Glutamatergic neuron (in vitro differentiated cells): ENCODE measurements at regions not wholly inside any gene's neighbourhood (a gene's known extent, or its start where the extent isn't known, plus 50 kb on each side); places are given as distances from the start of the nearest gene placed in this dataset.

Experiments
- DNase-seq: peaks from one replicate; pipeline ENCODE4 v3.0.0; 2022
- H3K27ac Mint-ChIP-seq: one replicate; pipeline ENCODE4 v1.8.0; 2020; ENCODE audit warnings: mild to moderate bottlenecking, mixed read lengths, inconsistent platforms; ENCODE audit not compliant: unreplicated experiment
- H3K27me3 Mint-ChIP-seq: one replicate; pipeline ENCODE4 v1.8.0; 2020; ENCODE audit warnings: mild to moderate bottlenecking, moderate library complexity, mixed read lengths, inconsistent platforms; ENCODE audit not compliant: unreplicated experiment
- H3K36me3 Mint-ChIP-seq: one replicate; pipeline ENCODE4 v1.8.0; 2020; ENCODE audit warnings: mild to moderate bottlenecking, mixed read lengths, inconsistent platforms; ENCODE audit not compliant: unreplicated experiment
- H3K4me1 Mint-ChIP-seq: one replicate; pipeline ENCODE4 v1.8.0; 2020; ENCODE audit warnings: mild to moderate bottlenecking, low read depth, mixed read lengths, inconsistent platforms; ENCODE audit not compliant: unreplicated experiment
- H3K4me3 Mint-ChIP-seq: one replicate; pipeline ENCODE4 v1.8.0; 2020; ENCODE audit warnings: mild to moderate bottlenecking, mixed read lengths, inconsistent platforms; ENCODE audit not compliant: unreplicated experiment
- H3K9me3 Mint-ChIP-seq: one replicate; pipeline ENCODE4 v1.8.0; 2020; ENCODE audit warnings: mild to moderate bottlenecking, moderate library complexity, mixed read lengths, inconsistent platforms; ENCODE audit not compliant: unreplicated experiment
- TF ChIP-seq, protein P1 (sequence below): fragments of 200-600 bp; sonication (generic); IDR thresholded peaks from one replicate; pipeline ENCODE4 v1.5.0; 2021; ENCODE audit not compliant: partially characterized antibody, unreplicated experiment

DNA sequence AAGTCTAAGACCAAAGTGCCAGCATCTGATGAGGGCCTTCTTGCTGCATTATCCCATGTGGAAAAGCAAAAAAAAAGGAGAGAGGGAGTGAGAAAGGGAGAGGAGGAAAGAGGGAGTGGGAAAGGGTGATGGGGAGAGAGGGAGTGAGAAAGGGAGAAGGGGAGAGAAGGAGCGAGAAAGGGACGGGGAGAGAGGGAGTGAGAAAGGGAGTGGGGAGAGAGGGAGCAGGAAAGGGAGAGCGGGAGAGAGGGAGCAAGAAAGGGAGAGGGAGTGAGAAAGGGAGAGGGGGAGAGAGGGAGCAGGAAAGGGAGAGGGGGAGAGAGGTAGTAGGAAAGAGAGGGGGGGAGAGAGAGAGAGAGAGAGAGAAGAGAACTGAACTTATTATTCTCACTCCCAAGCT is 241.1 kb upstream of the RIMS1 start:
- H3K27me3 Mint-ChIP-seq = no peaks in the 10 kb centered on the region
- TF ChIP-seq, protein P1, sequence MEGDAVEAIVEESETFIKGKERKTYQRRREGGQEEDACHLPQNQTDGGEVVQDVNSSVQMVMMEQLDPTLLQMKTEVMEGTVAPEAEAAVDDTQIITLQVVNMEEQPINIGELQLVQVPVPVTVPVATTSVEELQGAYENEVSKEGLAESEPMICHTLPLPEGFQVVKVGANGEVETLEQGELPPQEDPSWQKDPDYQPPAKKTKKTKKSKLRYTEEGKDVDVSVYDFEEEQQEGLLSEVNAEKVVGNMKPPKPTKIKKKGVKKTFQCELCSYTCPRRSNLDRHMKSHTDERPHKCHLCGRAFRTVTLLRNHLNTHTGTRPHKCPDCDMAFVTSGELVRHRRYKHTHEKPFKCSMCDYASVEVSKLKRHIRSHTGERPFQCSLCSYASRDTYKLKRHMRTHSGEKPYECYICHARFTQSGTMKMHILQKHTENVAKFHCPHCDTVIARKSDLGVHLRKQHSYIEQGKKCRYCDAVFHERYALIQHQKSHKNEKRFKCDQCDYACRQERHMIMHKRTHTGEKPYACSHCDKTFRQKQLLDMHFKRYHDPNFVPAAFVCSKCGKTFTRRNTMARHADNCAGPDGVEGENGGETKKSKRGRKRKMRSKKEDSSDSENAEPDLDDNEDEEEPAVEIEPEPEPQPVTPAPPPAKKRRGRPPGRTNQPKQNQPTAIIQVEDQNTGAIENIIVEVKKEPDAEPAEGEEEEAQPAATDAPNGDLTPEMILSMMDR = no peak
- H3K4me3 Mint-ChIP-seq = no peak overlapping the region
- no peak for DNase-seq
- peaks cover 9% of the 10 kb centered on the region for H3K4me1 Mint-ChIP-seq
- no peaks in the 10 kb centered on the region for H3K36me3 Mint-ChIP-seq
- H3K27ac Mint-ChIP-seq = no peak overlapping the region
- H3K9me3 Mint-ChIP-seq = no peaks in the 10 kb centered on the region

DNA sequence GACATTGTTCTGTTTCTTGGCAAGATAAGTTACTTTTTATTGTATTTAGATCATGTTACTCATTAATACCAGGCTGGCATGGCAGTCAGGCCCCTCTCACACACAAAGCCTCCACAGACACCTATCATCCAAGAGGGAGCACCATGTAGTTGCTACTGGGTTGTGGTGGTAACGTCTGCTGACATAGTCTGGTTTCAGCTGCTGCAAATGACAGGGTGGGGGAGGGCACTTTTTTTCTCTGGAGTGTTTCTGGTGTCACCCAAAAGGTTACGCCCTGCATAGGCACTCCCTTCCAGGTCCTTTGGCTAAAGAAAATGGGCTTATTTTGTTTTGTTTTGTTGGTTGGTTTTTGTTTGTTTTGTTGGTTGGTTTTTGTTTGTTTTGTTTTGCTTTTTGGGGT is 236.4 kb upstream of the RIMS1 start:
- peaks cover 9% of the 10 kb centered on the region for H3K4me1 Mint-ChIP-seq
- TF ChIP-seq, protein P1 = no peak

DNA sequence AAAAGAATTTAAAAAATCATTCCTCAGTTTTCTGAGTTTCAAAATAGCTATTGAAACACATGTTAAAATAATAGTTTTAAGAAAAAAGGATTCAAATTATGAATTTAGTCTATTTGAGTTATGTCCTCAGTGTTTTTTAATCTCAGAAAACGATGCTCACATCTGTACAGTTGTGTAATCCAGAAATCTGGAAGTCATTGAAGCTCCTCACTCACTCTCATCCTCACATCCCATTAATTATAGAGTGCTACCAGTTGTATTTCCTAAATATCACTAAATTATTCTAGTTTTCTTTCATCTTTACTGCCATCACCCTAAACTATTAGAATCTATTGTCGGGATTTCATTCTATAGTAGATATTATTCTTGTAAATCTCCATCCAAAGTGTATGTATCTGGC is 234.7 kb upstream of the RIMS1 start:
- Mint-ChIP-seq H3K36me3 (no peaks in the 10 kb centered on the region), H3K4me1 (peaks cover 9% of the 10 kb centered on the region), H3K27me3 (peaks cover under 1% of the 10 kb centered on the region), H3K4me3 (no peak overlapping the region), H3K27ac (no peak overlapping the region), H3K9me3 (no peaks in the 10 kb centered on the region)
- DNase-seq = no peak
- TF ChIP-seq, protein P1 = no peak

More for the DNA sequence above, 236.4 kb upstream of the RIMS1 start:
- DNase-seq = no peak
- no peaks in the 10 kb centered on the region for H3K9me3 Mint-ChIP-seq
- H3K27ac Mint-ChIP-seq = no peak overlapping the region
- no peaks in the 10 kb centered on the region for H3K36me3 Mint-ChIP-seq
- H3K27me3 Mint-ChIP-seq = no peaks in the 10 kb centered on the region
- no peak overlapping the region for H3K4me3 Mint-ChIP-seq

DNA sequence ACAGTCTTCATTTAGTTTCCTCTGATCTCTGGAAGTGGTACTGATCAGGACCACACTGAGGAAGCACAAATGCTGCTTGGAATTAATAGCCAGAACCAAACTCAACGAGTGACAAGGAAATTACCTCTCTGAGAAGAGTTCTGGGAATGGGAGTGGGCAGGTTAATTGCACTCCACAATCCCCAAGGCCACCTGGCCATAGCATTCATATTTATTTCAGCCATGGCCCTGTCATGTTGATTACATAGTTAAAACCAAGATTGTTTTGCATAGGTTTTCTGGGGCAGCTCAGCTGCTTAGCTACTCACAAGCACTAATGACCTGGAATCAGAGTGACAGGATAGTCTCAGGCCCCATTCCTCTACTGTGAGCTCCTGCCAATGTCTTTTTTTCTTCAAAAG is 230.2 kb upstream of the RIMS1 start:
- no peak for DNase-seq
- no peak overlapping the region for H3K27ac Mint-ChIP-seq
- no peaks in the 10 kb centered on the region for H3K4me1 Mint-ChIP-seq
- H3K9me3 Mint-ChIP-seq = no peaks in the 10 kb centered on the region
- no peak overlapping the region for H3K4me3 Mint-ChIP-seq
- H3K36me3 Mint-ChIP-seq = no peaks in the 10 kb centered on the region
- TF ChIP-seq, protein P1 = no peak
- peaks cover 2% of the 10 kb centered on the region for H3K27me3 Mint-ChIP-seq

DNA sequence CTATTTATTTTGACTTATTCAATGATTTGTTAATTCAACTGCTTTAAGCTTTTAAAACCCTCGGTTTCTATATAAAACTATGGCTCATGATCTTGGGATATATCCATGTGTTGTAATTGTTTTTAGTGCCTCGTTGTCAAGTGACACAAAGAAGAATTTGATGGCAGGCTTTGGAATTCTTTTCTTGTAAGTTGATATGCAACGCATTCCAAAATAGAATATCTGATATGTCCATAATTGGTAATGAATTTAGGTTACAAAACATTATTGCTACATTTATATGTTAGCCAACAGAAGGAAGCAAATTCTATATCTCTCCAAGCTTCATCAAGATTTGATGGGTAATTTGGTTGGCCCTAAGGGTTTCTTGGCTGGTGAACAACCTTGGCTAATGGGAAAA is 220.4 kb upstream of the RIMS1 start:
- Mint-ChIP-seq H3K36me3 (no peaks in the 10 kb centered on the region), H3K27ac (no peak overlapping the region), H3K9me3 (peaks cover 2% of the 10 kb centered on the region), H3K4me3 (no peak overlapping the region), H3K4me1 (no peaks in the 10 kb centered on the region), H3K27me3 (no peaks in the 10 kb centered on the region)
- no peak for DNase-seq
- TF ChIP-seq, protein P1 = no peak
